Fibroblast of lung (primary cell): ENCODE measurements at regions not wholly inside any gene's neighbourhood (a gene's known extent, or its start where the extent isn't known, plus 50 kb on each side); places are given as distances from the start of the nearest gene placed in this dataset.

ENCODE experiments used
- CTCF ChIP-seq, 2 donors: IDR thresholded peaks in 1 of 2; conservative IDR thresholded peaks in 1 of 2; 1 replicate in 1 of 2; 2 replicates in 1 of 2; pipeline ENCODE4 v1.5.1; 2011 to 2012; ENCODE audit warnings: low read length in 2 of 2, control low read depth in 1 of 2, inconsistent platforms in 1 of 2, low read depth in 1 of 2, mild to moderate bottlenecking in 1 of 2
- EZH2 ChIP-seq: IDR thresholded peaks from 2 replicates; pipeline ENCODE4 v1.5.1; 2012; ENCODE audit warnings: low read length, control low read depth, mild to moderate bottlenecking; ENCODE audit errors: missing control alignments

GRCh38 chr2:160666154-160667060, 172.8 kb upstream of the RBMS1 start:
- TF ChIP-seq CTCF (conservative IDR thresholded peaks at IDR 0.05 in 1 of 2, IDR thresholded peaks at IDR 0.05 in 1 of 2; ENCODE audit: low read depth in 1 of 2, low read length in 2 of 2) (no peak), EZH2 (no peak)
